ENCODE measurements at regions not wholly inside any gene's neighbourhood (a gene's known extent, or its start where the extent isn't known, plus 50 kb on each side); places are given as distances from the start of the nearest gene placed in this dataset.

- TF ChIP-seq POLR2A (IDR thresholded peaks at IDR 0.05) (no peak), CTCF (IDR thresholded peaks at IDR 0.05) (no peak)
Measured at GRCh38 chr21:36246080-36246631, 73.8 kb upstream of the MORC3 start.

All from heart left ventricle (tissue), 13 donors.